ENCODE measurements at regions not wholly inside any gene's neighbourhood (a gene's known extent, or its start where the extent isn't known, plus 50 kb on each side); places are given as distances from the start of the nearest gene placed in this dataset.

DNA sequence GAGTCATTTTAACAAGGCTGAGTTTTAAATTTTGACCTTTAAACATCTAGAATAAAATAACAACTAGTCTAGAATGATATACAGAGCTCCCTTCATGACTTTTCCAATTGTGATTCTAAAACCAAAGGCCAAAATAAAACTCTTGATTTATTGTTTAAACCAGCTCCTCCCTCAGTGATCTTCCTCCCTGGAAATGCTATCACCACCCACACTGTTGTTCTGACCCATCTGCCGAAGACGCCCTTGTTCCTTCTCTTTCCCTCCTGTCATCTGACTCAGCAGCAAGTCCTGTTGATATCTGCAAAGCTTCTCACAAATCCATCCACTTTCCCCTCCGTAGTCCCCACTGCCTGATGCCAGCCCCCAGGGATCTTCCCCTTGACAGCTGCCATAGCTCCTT, 231.6 kb upstream of the DYNLRB2 start:
- Histone ChIP-seq H3K4me3 (ENCODE audit: extremely low read depth, insufficient read depth, low read length, poor library complexity, severe bottlenecking) (no peak overlapping the region), H3K36me3 (ENCODE audit: control insufficient read depth, insufficient read depth, low read length) (no peaks in the 10 kb centered on the region), H3K4me1 (ENCODE audit: control insufficient read depth, insufficient read depth, low read length, poor library complexity, severe bottlenecking) (no peaks in the 10 kb centered on the region), H3K27ac (ENCODE audit: low read depth, low read length, severe bottlenecking) (no peak overlapping the region), H3K9me3 (ENCODE audit: control insufficient read depth, low read length) (no peaks in the 10 kb centered on the region)
- WGBS, 2 experiments (ENCODE audit: insufficient coverage in 2 of 2) = 84 to 86% methylated on average over 2 to 3 of the region's 3 CpGs

DNA sequence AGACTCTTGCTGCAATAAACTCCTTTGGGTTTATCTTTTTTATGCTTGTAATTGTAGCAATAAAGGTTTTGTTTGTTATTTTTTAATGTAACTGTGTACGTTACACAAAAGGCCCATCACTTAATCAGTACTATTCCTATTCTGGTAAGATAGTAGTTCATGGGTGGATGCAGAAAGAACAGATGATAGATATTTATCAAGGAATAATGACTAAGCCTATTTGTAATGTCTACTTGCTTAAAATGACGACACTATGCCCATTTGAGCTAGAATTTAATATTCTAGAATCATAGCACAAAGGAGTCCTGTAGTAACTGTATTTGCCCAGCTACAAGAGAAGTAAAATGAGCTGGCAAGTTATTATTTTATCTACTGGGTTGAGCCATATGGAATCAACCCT, 235.4 kb upstream of the DYNLRB2 start:
- H3K4me1 ChIP-seq (ENCODE audit: control insufficient read depth, insufficient read depth, low read length, poor library complexity, severe bottlenecking) = peaks cover 9% of the 10 kb centered on the region
- WGBS, 2 experiments (ENCODE audit: insufficient coverage in 2 of 2) = no CpG with 5 or more reads among the region's 2 CpGs
- H3K36me3 ChIP-seq (ENCODE audit: control insufficient read depth, insufficient read depth, low read length) = no peaks in the 10 kb centered on the region
- H3K9me3 ChIP-seq (ENCODE audit: control insufficient read depth, low read length) = no peaks in the 10 kb centered on the region
- no peak overlapping the region for H3K4me3 ChIP-seq (ENCODE audit: extremely low read depth, insufficient read depth, low read length, poor library complexity, severe bottlenecking)
- no peak overlapping the region for H3K27ac ChIP-seq (ENCODE audit: low read depth, low read length, severe bottlenecking)

- H3K27ac ChIP-seq (ENCODE audit: low read depth, low read length, severe bottlenecking) = no peak overlapping the region
- 80 to 90% methylated on average over 4 of the region's 4 CpGs for WGBS, 2 experiments (ENCODE audit: insufficient coverage in 2 of 2)
- no peak overlapping the region for H3K4me3 ChIP-seq (ENCODE audit: extremely low read depth, insufficient read depth, low read length, poor library complexity, severe bottlenecking)
- H3K4me1 ChIP-seq (ENCODE audit: control insufficient read depth, insufficient read depth, low read length, poor library complexity, severe bottlenecking) = peaks cover 25% of the 10 kb centered on the region
- no peaks in the 10 kb centered on the region for H3K36me3 ChIP-seq (ENCODE audit: control insufficient read depth, insufficient read depth, low read length)
- H3K9me3 ChIP-seq (ENCODE audit: control insufficient read depth, low read length) = no peaks in the 10 kb centered on the region
These were observed 237.1 kb upstream of the DYNLRB2 start for GRCh38 chr16:80303691-80304090.

- Histone ChIP-seq H3K36me3 (ENCODE audit: control insufficient read depth, insufficient read depth, low read length) (no peaks in the 10 kb centered on the region), H3K4me1 (ENCODE audit: control insufficient read depth, insufficient read depth, low read length, poor library complexity, severe bottlenecking) (peaks cover 28% of the 10 kb centered on the region), H3K4me3 (ENCODE audit: extremely low read depth, insufficient read depth, low read length, poor library complexity, severe bottlenecking) (no peak overlapping the region), H3K27ac (ENCODE audit: low read depth, low read length, severe bottlenecking) (peak overlapping the region; percentile 62), H3K9me3 (ENCODE audit: control insufficient read depth, low read length) (no peaks in the 10 kb centered on the region)
These were observed 239.9 kb upstream of the DYNLRB2 start for GRCh38 chr16:80300876-80301275.

GRCh38 chr16:80300456-80300855, 240.3 kb upstream of the DYNLRB2 start:
- WGBS, 2 experiments (ENCODE audit: insufficient coverage in 2 of 2) = 89 to 91% methylated on average over 3 of the region's 4 CpGs
- H3K4me1 ChIP-seq (ENCODE audit: control insufficient read depth, insufficient read depth, low read length, poor library complexity, severe bottlenecking) = peaks cover 28% of the 10 kb centered on the region
- peak overlapping the region; percentile 62 for H3K27ac ChIP-seq (ENCODE audit: low read depth, low read length, severe bottlenecking)
- H3K9me3 ChIP-seq (ENCODE audit: control insufficient read depth, low read length) = no peaks in the 10 kb centered on the region
- H3K36me3 ChIP-seq (ENCODE audit: control insufficient read depth, insufficient read depth, low read length) = no peaks in the 10 kb centered on the region
- no peak overlapping the region for H3K4me3 ChIP-seq (ENCODE audit: extremely low read depth, insufficient read depth, low read length, poor library complexity, severe bottlenecking)

- 87 to 88% methylated on average over 4 of the region's 6 CpGs for WGBS, 2 experiments (ENCODE audit: insufficient coverage in 2 of 2)
- Histone ChIP-seq H3K9me3 (ENCODE audit: control insufficient read depth, low read length) (no peaks in the 10 kb centered on the region), H3K27ac (ENCODE audit: low read depth, low read length, severe bottlenecking) (no peak overlapping the region), H3K36me3 (ENCODE audit: control insufficient read depth, insufficient read depth, low read length) (no peaks in the 10 kb centered on the region), H3K4me1 (ENCODE audit: control insufficient read depth, insufficient read depth, low read length, poor library complexity, severe bottlenecking) (peaks cover 31% of the 10 kb centered on the region), H3K4me3 (ENCODE audit: extremely low read depth, insufficient read depth, low read length, poor library complexity, severe bottlenecking) (no peak overlapping the region)
These were observed 241.4 kb upstream of the DYNLRB2 start for GRCh38 chr16:80299416-80299815.

DNA sequence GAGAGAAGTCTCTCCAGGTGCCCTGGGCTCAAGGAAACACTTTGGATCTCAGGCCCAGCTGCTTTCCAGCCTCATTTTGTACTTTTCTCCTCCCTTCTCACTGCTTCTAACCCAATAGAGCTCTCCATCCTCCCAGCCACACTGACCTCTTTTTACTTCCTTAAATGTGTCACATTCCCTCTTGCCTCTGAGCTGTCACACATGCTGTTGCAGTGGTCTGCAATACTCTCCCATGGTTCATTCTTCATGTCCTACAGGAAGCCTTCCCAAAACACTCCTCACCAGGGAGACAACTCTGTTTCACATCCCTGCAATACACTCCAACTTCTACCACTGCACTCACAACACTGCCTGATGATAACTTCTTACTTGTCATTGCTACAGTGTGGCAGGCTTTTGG, 242.1 kb upstream of the DYNLRB2 start:
- Histone ChIP-seq H3K4me3 (ENCODE audit: extremely low read depth, insufficient read depth, low read length, poor library complexity, severe bottlenecking) (no peak overlapping the region), H3K27ac (ENCODE audit: low read depth, low read length, severe bottlenecking) (no peak overlapping the region), H3K36me3 (ENCODE audit: control insufficient read depth, insufficient read depth, low read length) (no peaks in the 10 kb centered on the region), H3K4me1 (ENCODE audit: control insufficient read depth, insufficient read depth, low read length, poor library complexity, severe bottlenecking) (peaks cover 32% of the 10 kb centered on the region), H3K9me3 (ENCODE audit: control insufficient read depth, low read length) (no peaks in the 10 kb centered on the region)

- no peaks in the 10 kb centered on the region for H3K9me3 ChIP-seq (ENCODE audit: control insufficient read depth, low read length)
- 91 to 92% methylated on average over 6 of the region's 7 CpGs for WGBS, 2 experiments (ENCODE audit: insufficient coverage in 2 of 2)
- no peak overlapping the region for H3K27ac ChIP-seq (ENCODE audit: low read depth, low read length, severe bottlenecking)
- H3K36me3 ChIP-seq (ENCODE audit: control insufficient read depth, insufficient read depth, low read length) = no peaks in the 10 kb centered on the region
- H3K4me1 ChIP-seq (ENCODE audit: control insufficient read depth, insufficient read depth, low read length, poor library complexity, severe bottlenecking) = peaks cover 29% of the 10 kb centered on the region
- no peak overlapping the region for H3K4me3 ChIP-seq (ENCODE audit: extremely low read depth, insufficient read depth, low read length, poor library complexity, severe bottlenecking)
These were observed 244.8 kb upstream of the DYNLRB2 start for GRCh38 chr16:80296034-80296433.

DNA sequence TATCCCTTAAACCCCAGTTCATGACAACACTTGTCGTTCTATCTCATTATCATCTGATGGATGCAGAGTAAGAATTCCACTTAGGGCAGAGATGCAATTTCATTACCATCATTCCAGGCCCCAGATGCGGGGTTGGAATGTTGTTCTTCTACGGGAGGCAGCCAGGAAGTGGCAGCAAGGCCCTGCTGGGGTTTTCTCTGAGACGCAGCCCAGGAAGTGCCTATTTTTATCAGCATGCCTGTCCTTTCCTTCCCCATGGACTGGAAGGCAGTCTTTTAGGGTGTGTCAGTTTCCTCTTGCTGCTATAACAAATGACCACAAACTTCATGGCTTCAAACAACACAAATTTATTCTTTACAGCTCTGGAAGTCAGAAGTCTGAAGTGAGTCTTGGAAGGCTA, 246.6 kb upstream of the DYNLRB2 start:
- Histone ChIP-seq H3K4me1 (ENCODE audit: control insufficient read depth, insufficient read depth, low read length, poor library complexity, severe bottlenecking) (peaks cover 12% of the 10 kb centered on the region), H3K9me3 (ENCODE audit: control insufficient read depth, low read length) (no peaks in the 10 kb centered on the region), H3K4me3 (ENCODE audit: extremely low read depth, insufficient read depth, low read length, poor library complexity, severe bottlenecking) (no peak overlapping the region), H3K36me3 (ENCODE audit: control insufficient read depth, insufficient read depth, low read length) (no peaks in the 10 kb centered on the region), H3K27ac (ENCODE audit: low read depth, low read length, severe bottlenecking) (no peak overlapping the region)
- WGBS, 2 experiments (ENCODE audit: insufficient coverage in 2 of 2) = 83 to 100% methylated on average over 2 to 3 of the region's 4 CpGs

DNA sequence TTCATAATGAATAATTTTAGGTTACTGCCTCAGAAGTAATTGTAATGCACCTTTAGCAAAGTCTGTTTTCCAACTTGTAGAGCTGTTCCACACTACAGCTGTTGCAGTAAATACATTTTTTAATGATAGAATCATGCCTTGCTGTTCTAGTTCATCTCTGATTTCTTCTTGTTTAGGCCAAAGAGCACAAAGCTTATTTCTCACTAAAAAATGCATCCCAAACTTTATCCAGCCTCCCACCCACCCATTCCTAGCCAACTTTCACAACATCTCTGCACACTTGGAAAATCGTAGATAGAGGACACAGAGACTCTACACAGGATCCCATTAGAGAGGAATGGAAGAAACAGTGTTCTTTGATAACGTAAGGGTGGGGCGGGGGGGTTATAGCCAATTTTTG, 252.2 kb upstream of the DYNLRB2 start:
- Histone ChIP-seq H3K27ac (ENCODE audit: low read depth, low read length, severe bottlenecking) (no peak overlapping the region), H3K36me3 (ENCODE audit: control insufficient read depth, insufficient read depth, low read length) (no peaks in the 10 kb centered on the region), H3K4me3 (ENCODE audit: extremely low read depth, insufficient read depth, low read length, poor library complexity, severe bottlenecking) (no peak overlapping the region), H3K4me1 (ENCODE audit: control insufficient read depth, insufficient read depth, low read length, poor library complexity, severe bottlenecking) (no peaks in the 10 kb centered on the region), H3K9me3 (ENCODE audit: control insufficient read depth, low read length) (no peaks in the 10 kb centered on the region)
- WGBS, 2 experiments (ENCODE audit: insufficient coverage in 2 of 2) = no CpG with 5 or more reads among the region's 3 CpGs

GRCh38 chr16:80287674-80288073, 253.1 kb upstream of the DYNLRB2 start:
- H3K4me1 ChIP-seq (ENCODE audit: control insufficient read depth, insufficient read depth, low read length, poor library complexity, severe bottlenecking) = no peaks in the 10 kb centered on the region
- no peak overlapping the region for H3K27ac ChIP-seq (ENCODE audit: low read depth, low read length, severe bottlenecking)
- no peaks in the 10 kb centered on the region for H3K9me3 ChIP-seq (ENCODE audit: control insufficient read depth, low read length)
- 75 to 86% methylated on average over 1 of the region's 1 CpG for WGBS, 2 experiments (ENCODE audit: insufficient coverage in 2 of 2)
- no peaks in the 10 kb centered on the region for H3K36me3 ChIP-seq (ENCODE audit: control insufficient read depth, insufficient read depth, low read length)
- H3K4me3 ChIP-seq (ENCODE audit: extremely low read depth, insufficient read depth, low read length, poor library complexity, severe bottlenecking) = no peak overlapping the region

GRCh38 chr16:80285104-80285503, 255.7 kb upstream of the DYNLRB2 start:
- Histone ChIP-seq H3K36me3 (ENCODE audit: control insufficient read depth, insufficient read depth, low read length) (no peaks in the 10 kb centered on the region), H3K9me3 (ENCODE audit: control insufficient read depth, low read length) (no peaks in the 10 kb centered on the region), H3K27ac (ENCODE audit: low read depth, low read length, severe bottlenecking) (no peak overlapping the region), H3K4me3 (ENCODE audit: extremely low read depth, insufficient read depth, low read length, poor library complexity, severe bottlenecking) (no peak overlapping the region), H3K4me1 (ENCODE audit: control insufficient read depth, insufficient read depth, low read length, poor library complexity, severe bottlenecking) (no peaks in the 10 kb centered on the region)
- no CpG with 5 or more reads among the region's 2 CpGs for WGBS, 2 experiments (ENCODE audit: insufficient coverage in 2 of 2)

All from mesodermal cell (in vitro differentiated cells).